ENCODE measurements at regions not wholly inside any gene's neighbourhood (a gene's known extent, or its start where the extent isn't known, plus 50 kb on each side); places are given as distances from the start of the nearest gene placed in this dataset.
"Not testable (repeated sequence)": the region's sequence is repeated elsewhere in the genome, so short reads cannot be mapped to it uniquely, and the experiment has no call there.

DNA sequence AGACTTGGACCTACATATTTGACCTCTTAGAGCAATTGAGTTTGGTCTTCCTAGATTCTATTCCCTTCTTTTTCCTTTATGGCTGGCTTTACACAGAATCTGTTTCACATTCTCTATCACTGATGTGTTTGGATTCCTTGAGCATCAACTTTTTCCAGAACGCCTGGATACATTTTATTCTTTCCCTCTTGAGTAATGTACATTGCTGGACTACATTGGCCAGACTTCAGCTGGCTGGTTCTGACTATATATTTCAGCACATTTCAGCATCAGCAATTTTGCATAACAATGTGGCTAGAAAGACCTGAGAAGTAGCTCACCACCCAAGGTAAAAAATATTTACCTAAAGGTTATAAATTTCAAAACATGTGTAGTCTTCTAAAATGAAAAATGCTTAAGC is 2198.2 kb upstream of the RAG2 start:
- Histone ChIP-seq H3K27me3 (ENCODE audit: control insufficient read depth, insufficient read depth) (no peaks in the 10 kb centered on the region), H3K9me3 (ENCODE audit: control insufficient read depth, low read length) (no peaks in the 10 kb centered on the region), H3K4me1 (ENCODE audit: control insufficient read depth, insufficient read depth, low read length) (no peaks in the 10 kb centered on the region), H3K4me3 (ENCODE audit: low read length) (no peak overlapping the region), H3K27ac (ENCODE audit: low read length) (no peak overlapping the region)
- 64% methylated on average over 1 of the region's 1 CpG for WGBS
- ATAC-seq (no peak), DNase-seq (no peak)
- intact Hi-C loops (cut with DNase I): no loop called here

GRCh38 chr11:38795027-38795426 is 2197.0 kb upstream of the RAG2 start:
- no peaks in the 10 kb centered on the region for H3K27me3 ChIP-seq (ENCODE audit: control insufficient read depth, insufficient read depth)
- H3K4me3 ChIP-seq (ENCODE audit: low read length): no peak overlapping the region
- DNase-seq: no peak
- no peaks in the 10 kb centered on the region for H3K4me1 ChIP-seq (ENCODE audit: control insufficient read depth, insufficient read depth, low read length)
- no peaks in the 10 kb centered on the region for H3K9me3 ChIP-seq (ENCODE audit: control insufficient read depth, low read length)
- H3K27ac ChIP-seq (ENCODE audit: low read length): no peak overlapping the region
- intact Hi-C loops (cut with DNase I): no loop called here
- 78% methylated on average over 2 of the region's 2 CpGs for WGBS
- no peak for ATAC-seq

- Histone ChIP-seq H3K4me3 (ENCODE audit: low read length) (no peak overlapping the region), H3K4me1 (ENCODE audit: control insufficient read depth, insufficient read depth, low read length) (no peaks in the 10 kb centered on the region), H3K27ac (ENCODE audit: low read length) (no peak overlapping the region), H3K9me3 (ENCODE audit: control insufficient read depth, low read length) (no peaks in the 10 kb centered on the region), H3K27me3 (ENCODE audit: control insufficient read depth, insufficient read depth) (no peaks in the 10 kb centered on the region)
- DNase-seq (no peak), ATAC-seq (peak in 1 of 2 donors; percentile 51)
- intact Hi-C loops (cut with DNase I): no loop called here
- WGBS: 27% methylated on average over 4 of the region's 4 CpGs
These were observed 2193.4 kb upstream of the RAG2 start for GRCh38 chr11:38791346-38791961.

- no peaks in the 10 kb centered on the region for H3K27me3 ChIP-seq (ENCODE audit: control insufficient read depth, insufficient read depth)
- intact Hi-C loops (cut with DNase I): no loop called here
- H3K9me3 ChIP-seq (ENCODE audit: control insufficient read depth, low read length): no peaks in the 10 kb centered on the region
- H3K27ac ChIP-seq (ENCODE audit: low read length): no peak overlapping the region
- H3K4me1 ChIP-seq (ENCODE audit: control insufficient read depth, insufficient read depth, low read length): no peaks in the 10 kb centered on the region
- ATAC-seq: no peak
- no peak for DNase-seq
- H3K4me3 ChIP-seq (ENCODE audit: low read length): no peak overlapping the region
These were observed 2190.5 kb upstream of the RAG2 start for GRCh38 chr11:38788561-38788960.

DNA sequence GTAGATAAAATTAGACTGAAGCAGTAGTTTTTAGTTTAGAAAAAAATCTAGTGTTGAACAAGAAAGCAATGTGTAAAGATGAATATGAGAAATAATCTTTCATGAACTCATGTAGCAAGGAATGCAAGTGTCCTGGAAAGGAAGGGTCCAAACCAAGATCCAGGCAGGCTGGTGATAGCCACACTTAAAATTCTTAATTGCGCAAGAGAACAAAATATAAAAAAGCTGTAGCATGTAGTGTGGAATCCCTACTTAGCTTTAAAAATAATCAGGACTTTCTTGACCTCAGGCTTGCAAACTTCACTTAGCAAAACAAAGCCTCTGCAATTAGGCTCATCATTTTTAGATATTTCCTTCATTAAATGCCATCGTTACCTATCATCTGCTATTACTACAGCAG is 2186.1 kb upstream of the RAG2 start:
- Histone ChIP-seq H3K27ac (ENCODE audit: low read length) (no peak overlapping the region), H3K4me3 (ENCODE audit: low read length) (no peak overlapping the region), H3K27me3 (ENCODE audit: control insufficient read depth, insufficient read depth) (no peaks in the 10 kb centered on the region), H3K4me1 (ENCODE audit: control insufficient read depth, insufficient read depth, low read length) (no peaks in the 10 kb centered on the region), H3K9me3 (ENCODE audit: control insufficient read depth, low read length) (no peaks in the 10 kb centered on the region)
- no peak for ATAC-seq
- DNase-seq: no peak
- 87% methylated on average over 2 of the region's 2 CpGs for WGBS
- intact Hi-C loops (cut with DNase I): no loop called here

DNA sequence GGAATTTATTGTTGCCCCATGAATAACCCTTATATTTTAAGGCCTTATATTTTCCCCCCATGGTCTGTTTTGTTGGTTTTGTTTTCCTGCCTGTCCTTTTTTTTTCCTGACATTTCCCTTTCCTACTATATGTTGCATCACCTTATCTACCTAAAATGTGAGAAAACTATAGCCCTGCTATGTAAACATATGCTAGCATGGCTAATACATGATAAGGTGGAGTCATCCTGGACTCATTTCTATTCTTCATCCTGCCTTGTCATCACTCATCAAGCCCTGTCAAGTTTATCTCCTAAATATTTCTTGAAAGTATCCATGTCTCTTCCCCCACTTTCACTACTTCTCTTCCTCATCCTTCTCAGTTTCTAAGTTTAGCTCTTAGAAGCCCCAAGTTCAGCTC is 2168.8 kb upstream of the RAG2 start:
- DNase-seq: no peak
- intact Hi-C loops (cut with DNase I): no loop called here
- no peak for ATAC-seq
- H3K27me3 ChIP-seq (ENCODE audit: control insufficient read depth, insufficient read depth): no peaks in the 10 kb centered on the region
- no peaks in the 10 kb centered on the region for H3K4me1 ChIP-seq (ENCODE audit: control insufficient read depth, insufficient read depth, low read length)
- H3K9me3 ChIP-seq (ENCODE audit: control insufficient read depth, low read length): no peaks in the 10 kb centered on the region
- no peak overlapping the region for H3K4me3 ChIP-seq (ENCODE audit: low read length)
- no peak overlapping the region for H3K27ac ChIP-seq (ENCODE audit: low read length)

DNA sequence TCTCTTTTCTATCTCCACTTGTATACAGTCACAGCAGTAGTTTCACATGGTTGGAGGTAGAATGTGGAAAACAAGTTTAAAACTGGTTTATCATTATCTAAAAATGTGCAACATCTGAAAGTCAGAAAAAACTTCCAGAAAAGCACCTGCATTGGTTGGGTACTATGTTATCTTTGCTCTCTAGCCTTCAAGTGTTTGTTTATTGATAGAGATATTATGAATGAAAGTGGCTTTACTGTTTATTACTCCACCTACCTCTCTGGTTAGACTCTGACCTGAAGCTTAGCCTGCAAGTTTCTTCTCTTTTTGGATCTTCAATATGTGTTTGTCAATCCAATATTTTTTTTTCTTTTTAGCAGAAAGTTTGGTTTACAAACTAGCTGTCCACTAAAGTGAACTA is 2161.4 kb upstream of the RAG2 start:
- no peaks in the 10 kb centered on the region for H3K9me3 ChIP-seq (ENCODE audit: control insufficient read depth, low read length)
- DNase-seq (no peak), ATAC-seq (no peak)
- intact Hi-C loops (cut with DNase I): no loop called here
- H3K27me3 ChIP-seq (ENCODE audit: control insufficient read depth, insufficient read depth): no peaks in the 10 kb centered on the region
- H3K4me3 ChIP-seq (ENCODE audit: low read length): no peak overlapping the region
- H3K4me1 ChIP-seq (ENCODE audit: control insufficient read depth, insufficient read depth, low read length): no peaks in the 10 kb centered on the region
- no peak overlapping the region for H3K27ac ChIP-seq (ENCODE audit: low read length)

GRCh38 chr11:38756537-38756936 is 2158.5 kb upstream of the RAG2 start:
- 86% methylated on average over 6 of the region's 6 CpGs for WGBS
- Histone ChIP-seq H3K27ac (ENCODE audit: low read length) (no peak overlapping the region), H3K4me3 (ENCODE audit: low read length) (no peak overlapping the region), H3K27me3 (ENCODE audit: control insufficient read depth, insufficient read depth) (no peaks in the 10 kb centered on the region), H3K4me1 (ENCODE audit: control insufficient read depth, insufficient read depth, low read length) (no peaks in the 10 kb centered on the region), H3K9me3 (ENCODE audit: control insufficient read depth, low read length) (no peaks in the 10 kb centered on the region)
- intact Hi-C loops (cut with DNase I): no loop called here
- no peak for ATAC-seq
- no peak for DNase-seq

DNA sequence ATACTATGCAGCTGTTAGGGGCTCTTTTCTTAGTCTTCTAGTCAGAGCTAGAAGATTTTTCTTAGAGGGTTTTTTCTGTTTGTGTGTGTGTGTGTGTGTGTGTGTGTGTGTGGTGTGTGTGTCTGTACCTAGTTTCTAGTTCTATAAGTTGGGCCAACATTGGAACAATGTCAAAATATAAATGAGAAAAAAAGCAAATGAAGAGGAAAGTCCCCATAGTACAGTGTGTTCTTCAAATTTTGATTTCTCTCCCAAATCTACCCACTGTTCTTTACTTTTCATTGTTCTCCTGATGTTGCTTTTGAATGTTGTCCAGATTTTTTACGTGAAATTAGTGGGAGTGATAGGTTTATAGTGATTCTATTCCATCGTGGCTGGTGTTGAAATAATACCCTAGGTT is 2153.4 kb upstream of the RAG2 start:
- Histone ChIP-seq H3K9me3 (ENCODE audit: control insufficient read depth, low read length) (no peaks in the 10 kb centered on the region), H3K27ac (ENCODE audit: low read length) (no peak overlapping the region), H3K4me3 (ENCODE audit: low read length) (no peak overlapping the region), H3K4me1 (ENCODE audit: control insufficient read depth, insufficient read depth, low read length) (no peaks in the 10 kb centered on the region), H3K27me3 (ENCODE audit: control insufficient read depth, insufficient read depth) (no peaks in the 10 kb centered on the region)
- intact Hi-C loops (cut with DNase I): no loop called here
- ATAC-seq (no peak), DNase-seq (no peak)
- 37% methylated on average over 2 of the region's 2 CpGs for WGBS

DNA sequence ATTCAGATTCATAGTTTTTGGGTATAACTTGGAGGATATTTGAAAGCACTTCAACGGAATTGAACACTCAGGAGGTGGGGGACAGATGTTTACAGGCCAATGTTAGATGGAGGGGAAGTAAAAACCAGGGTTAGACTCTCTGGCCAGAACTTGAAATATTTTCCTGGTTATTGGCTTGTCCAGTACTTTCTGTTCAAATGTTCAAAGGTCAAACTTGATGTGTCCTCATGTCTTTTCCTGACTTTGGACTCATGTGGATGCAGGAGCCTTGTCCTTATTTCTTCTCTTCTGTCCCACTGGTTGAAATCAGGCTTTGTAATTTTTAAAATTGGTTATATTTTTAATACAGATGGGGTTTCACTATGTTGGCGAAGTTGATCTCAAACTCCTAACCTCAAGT is 2148.5 kb upstream of the RAG2 start:
- ATAC-seq; H3K4me1 ChIP-seq (ENCODE audit: control insufficient read depth, insufficient read depth, low read length); DNase-seq; H3K27me3 ChIP-seq (ENCODE audit: control insufficient read depth, insufficient read depth); H3K9me3 ChIP-seq (ENCODE audit: control insufficient read depth, low read length); intact Hi-C loops (cut with DNase I); H3K27ac ChIP-seq (ENCODE audit: low read length); H3K4me3 ChIP-seq (ENCODE audit: low read length): not testable (repeated sequence)
- 87% methylated on average over 2 of the region's 2 CpGs for WGBS

DNA sequence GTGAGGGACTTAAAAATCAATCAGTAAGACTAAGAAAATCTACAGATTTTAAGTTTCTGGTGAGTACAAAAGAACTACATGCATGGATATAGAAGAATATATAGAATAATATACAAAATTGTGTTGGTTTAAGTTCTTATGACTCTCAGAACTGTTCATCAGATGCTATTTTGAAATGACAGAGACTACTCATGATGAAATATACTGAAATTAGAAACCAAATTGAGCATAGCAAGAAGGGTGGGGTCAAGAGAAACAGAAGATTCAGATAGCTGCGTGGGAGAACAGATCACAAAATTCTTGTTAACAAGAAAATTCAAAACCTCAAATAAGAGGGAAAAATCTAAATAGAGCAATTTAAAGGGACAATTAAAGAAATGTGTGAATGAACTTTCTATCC is 2125.3 kb upstream of the RAG2 start:
- WGBS: 61% methylated on average over 1 of the region's 1 CpG

DNA sequence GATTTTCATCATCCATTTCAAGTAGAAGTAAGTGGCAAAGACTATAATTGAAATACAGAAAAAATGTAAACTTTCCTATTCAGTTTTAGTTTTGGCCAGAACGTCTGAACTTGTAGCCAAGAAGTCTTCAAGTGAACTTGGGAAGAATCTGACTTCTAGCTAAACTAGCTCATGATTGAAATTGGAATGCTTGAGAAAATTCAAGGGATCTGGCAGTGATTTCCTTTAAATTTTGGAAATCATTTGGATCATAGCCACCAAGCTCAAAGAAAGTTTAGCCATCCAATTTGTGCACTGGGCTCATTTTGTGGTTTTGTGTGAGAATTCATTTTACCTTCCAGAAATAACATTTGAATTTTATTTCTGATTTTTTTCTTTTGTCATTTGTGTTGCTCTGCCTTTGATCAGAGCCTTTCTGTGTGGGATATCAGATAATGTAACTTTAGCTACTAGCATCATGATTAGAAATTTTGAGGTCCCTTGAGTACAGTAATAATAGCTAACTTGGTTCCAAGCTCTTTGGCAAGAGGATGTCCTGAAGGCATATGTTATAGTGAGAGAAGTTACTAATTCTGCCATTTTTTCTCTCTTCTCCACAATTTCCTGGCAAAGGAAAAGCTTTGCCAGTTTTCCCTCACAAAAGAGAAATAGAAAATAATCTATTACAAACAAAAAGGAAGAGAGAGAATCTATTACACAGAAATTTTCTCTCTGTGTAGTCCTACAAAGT is 2123.7 kb upstream of the RAG2 start:
- Histone ChIP-seq H3K27ac (ENCODE audit: low read length) (no peak overlapping the region), H3K4me1 (ENCODE audit: control insufficient read depth, insufficient read depth, low read length) (no peaks in the 10 kb centered on the region), H3K9me3 (ENCODE audit: control insufficient read depth, low read length) (no peaks in the 10 kb centered on the region), H3K27me3 (ENCODE audit: control insufficient read depth, insufficient read depth) (no peaks in the 10 kb centered on the region), H3K4me3 (ENCODE audit: low read length) (no peak overlapping the region)
- 32% methylated on average over 1 of the region's 1 CpG for WGBS
- intact Hi-C loops (cut with DNase I): no loop called here
- no peak for ATAC-seq
- no peak for DNase-seq

More for the DNA sequence above, 2125.3 kb upstream of the RAG2 start:
- Histone ChIP-seq H3K27ac (ENCODE audit: low read length) (no peak overlapping the region), H3K27me3 (ENCODE audit: control insufficient read depth, insufficient read depth) (no peaks in the 10 kb centered on the region), H3K4me1 (ENCODE audit: control insufficient read depth, insufficient read depth, low read length) (no peaks in the 10 kb centered on the region), H3K4me3 (ENCODE audit: low read length) (no peak overlapping the region), H3K9me3 (ENCODE audit: control insufficient read depth, low read length) (no peaks in the 10 kb centered on the region)
- DNase-seq (no peak), ATAC-seq (no peak)
- intact Hi-C loops (cut with DNase I): no loop called here
